ENCODE measurements at regions not wholly inside any gene's neighbourhood (a gene's known extent, or its start where the extent isn't known, plus 50 kb on each side); places are given as distances from the start of the nearest gene placed in this dataset.

DNA sequence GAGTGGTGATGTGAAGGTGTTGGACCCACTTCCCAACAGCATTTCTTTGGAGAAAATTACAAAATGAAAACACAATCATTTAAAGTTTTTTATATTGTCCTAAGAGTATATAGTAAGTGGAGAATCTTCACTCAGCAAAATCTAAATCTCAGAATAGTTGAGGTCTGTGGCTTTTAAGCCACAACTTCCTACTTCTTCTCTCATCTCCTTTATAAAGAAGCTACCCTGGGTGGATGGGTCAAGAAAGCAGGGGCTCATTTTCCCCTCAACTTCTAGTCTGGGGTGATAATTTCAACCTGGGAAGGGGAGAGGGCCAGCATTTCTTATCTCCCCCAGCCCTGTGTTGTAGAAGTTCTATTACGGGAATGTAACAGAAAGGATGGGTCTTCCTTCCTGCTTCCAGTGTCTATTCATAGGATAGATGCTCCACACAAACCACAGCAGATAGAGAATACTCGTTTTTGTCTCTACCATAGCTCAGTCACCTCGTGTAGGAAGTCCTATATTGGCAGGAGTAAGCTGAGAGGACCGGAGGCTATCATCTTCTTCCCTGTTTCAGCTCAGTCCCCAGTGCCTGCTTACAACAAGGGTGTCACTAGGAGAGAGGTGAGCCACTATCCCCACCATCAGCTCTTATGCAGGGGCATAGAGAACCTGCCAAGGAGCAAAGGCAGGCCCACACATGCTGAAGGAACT lies 341.5 kb downstream of the CASP12 start:
- FAIRE-seq (no peak), DNase-seq (ENCODE audit: low read depth in 1 of 2, low spot score in 2 of 2) (no peak)
- POLR2A ChIA-PET (ENCODE audit: partially characterized antibody), result no interaction called here
- H2BK20ac ChIP-seq (ENCODE audit: low read length), result no peak overlapping the region
- TF ChIP-seq JUND (IDR thresholded peaks at IDR 0.05; ENCODE audit: low read length) (no peak), KDM1A (IDR thresholded peaks at IDR 0.05; ENCODE audit: borderline replicate concordance, low read length) (no peak), MAX (IDR thresholded peaks at IDR 0.05) (no peak), CREB1 (IDR thresholded peaks at IDR 0.05) (no peak), NRF1 (IDR thresholded peaks at IDR 0.05; ENCODE audit: low read depth, low read length) (no peak), EZH2 (IDR thresholded peaks at IDR 0.05; ENCODE audit: low read depth, low read length, severe bottlenecking) (no peak), FOSL1 (IDR thresholded peaks at IDR 0.05; ENCODE audit: insufficient read depth, low read depth, low read length) (no peak), TAF1 (IDR thresholded peaks at IDR 0.05; ENCODE audit: low read depth, low read length) (no peak)
- TF ChIP-seq, protein P1, sequence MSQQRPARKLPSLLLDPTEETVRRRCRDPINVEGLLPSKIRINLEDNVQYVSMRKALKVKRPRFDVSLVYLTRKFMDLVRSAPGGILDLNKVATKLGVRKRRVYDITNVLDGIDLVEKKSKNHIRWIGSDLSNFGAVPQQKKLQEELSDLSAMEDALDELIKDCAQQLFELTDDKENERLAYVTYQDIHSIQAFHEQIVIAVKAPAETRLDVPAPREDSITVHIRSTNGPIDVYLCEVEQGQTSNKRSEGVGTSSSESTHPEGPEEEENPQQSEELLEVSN (IDR thresholded peaks at IDR 0.05), result no peak
- H3K4me3 ChIP-seq (ENCODE audit: extremely low read depth in 1 of 4, insufficient read depth in 2 of 4, low read depth in 3 of 4, low read length in 4 of 4), result no peak overlapping the region
- no peak overlapping the region for H3K56ac ChIP-seq (replicated peaks; ENCODE audit: insufficient read length, low read depth, low read length)
- no peak overlapping the region for H3K9ac ChIP-seq (replicated peaks in 1 of 4; ENCODE audit: extremely low read depth in 1 of 4, low read depth in 3 of 4, low read length in 3 of 4)
- no peaks in the 10 kb centered on the region for H3K23me2 ChIP-seq (ENCODE audit: low read depth, low read length)
- no peak overlapping the region for H3K4me2 ChIP-seq (ENCODE audit: insufficient read depth in 1 of 2, low read depth in 2 of 2, low read length in 2 of 2)
- no peaks in the 10 kb centered on the region for H3K27me3 ChIP-seq (replicated peaks in 1 of 4; ENCODE audit: control insufficient read depth in 3 of 4, extremely low read depth in 1 of 4, insufficient read depth in 3 of 4, low read length in 3 of 4)
- no peak overlapping the region for H2BK5ac ChIP-seq (ENCODE audit: low read depth, low read length)
- WGBS, 2 experiments (ENCODE audit: extremely low coverage in 1 of 2, insufficient coverage in 1 of 2, insufficient read length in 1 of 2, insufficient replicate concordance in 2 of 2, low coverage in 1 of 2, low lambda C conversion rate in 2 of 2, missing lambda C conversion rate in 1 of 2), result 90% methylated on average over 4 of the region's 4 CpGs; no CpG with 5 or more reads in 1 of the 2 experiments
- no peak overlapping the region for H2BK12ac ChIP-seq (ENCODE audit: low read depth, low read length)
- H3K18ac ChIP-seq (ENCODE audit: extremely low read depth, low read length), result no peak overlapping the region
- H3K79me1 ChIP-seq (ENCODE audit: low read depth, low read length), result no peaks in the 10 kb centered on the region
- no peak overlapping the region for H3K23ac ChIP-seq (ENCODE audit: insufficient read length)
- H3K36me3 ChIP-seq (ENCODE audit: control insufficient read depth in 2 of 4, insufficient read depth in 4 of 4, low read length in 3 of 4), result no peaks in the 10 kb centered on the region
- H3K14ac ChIP-seq (ENCODE audit: insufficient read length), result no peak overlapping the region
- H2AFZ ChIP-seq (ENCODE audit: low read length), result no peak overlapping the region
- no peak overlapping the region for H4K91ac ChIP-seq (replicated peaks; ENCODE audit: insufficient read length, low read length)
- no peak overlapping the region for H2BK15ac ChIP-seq (ENCODE audit: low read length)
- no peaks in the 10 kb centered on the region for H3K9me3 ChIP-seq (ENCODE audit: insufficient read depth in 2 of 2, low read depth in 1 of 2, low read length in 1 of 2)
- H2BK120ac ChIP-seq (replicated peaks; ENCODE audit: low read depth, low read length), result no peak overlapping the region
- CTCF ChIA-PET (ENCODE audit: partially characterized antibody), result interaction anchor here (0.5 to 2.0 kb wide), 4 partner anchors 8 to 531 kb away, joined by 3 to 10 read pairs (median 3); no protein-coding TSS in a partner anchor
- no peak overlapping the region for H4K5ac ChIP-seq (ENCODE audit: insufficient read length, low read depth, low read length)
- H4K8ac ChIP-seq (ENCODE audit: extremely low read depth, insufficient read depth, low read length), result no peak overlapping the region
- H3K27ac ChIP-seq (ENCODE audit: low read depth, low read length), result no peak overlapping the region
- no peaks in the 10 kb centered on the region for H4K20me1 ChIP-seq (replicated peaks in 1 of 2; ENCODE audit: control insufficient read depth in 1 of 2, insufficient read depth in 2 of 2, low read length in 2 of 2)
- no peaks in the 10 kb centered on the region for H3K79me2 ChIP-seq (ENCODE audit: control insufficient read depth in 1 of 2, insufficient read depth in 2 of 2, low read length in 2 of 2)
- no peak overlapping the region for H2AK5ac ChIP-seq (ENCODE audit: low read depth, low read length)
- H3K4ac ChIP-seq (replicated peaks; ENCODE audit: insufficient read length, low read depth, low read length), result no peak overlapping the region
- no peaks in the 10 kb centered on the region for H3K4me1 ChIP-seq (replicated peaks in 1 of 4; ENCODE audit: control insufficient read depth in 3 of 4, insufficient read depth in 4 of 4, low read length in 3 of 4)

All from H1 (cell line).